DMS79 treated with DMSO at 0.1 percent for 48 hours (cell line): ENCODE measurements at regions not wholly inside any gene's neighbourhood (a gene's known extent, or its start where the extent isn't known, plus 50 kb on each side); places are given as distances from the start of the nearest gene placed in this dataset.

Experiments used
- DNase-seq: peaks from one replicate; lab custom pipeline; 2025; lab: John Stamatoyannopoulos, UW

GRCh38 chr22:44423556-44424358 lies 74.3 kb downstream of the RTL6 start:
- no peak for DNase-seq

- DNase-seq, result no peak
Observed at GRCh38 chr22:44422746-44423380, 75.2 kb downstream of the RTL6 start.

GRCh38 chr22:44419429-44419828 lies 78.6 kb downstream of the RTL6 start:
- no peak for DNase-seq

- DNase-seq, result no peak
Observed at GRCh38 chr22:44413211-44413610, 84.8 kb downstream of the RTL6 start.

- DNase-seq, result no peak
Observed at GRCh38 chr22:44412136-44412731, 85.8 kb downstream of the RTL6 start.

GRCh38 chr22:44411226-44412135 lies 86.6 kb downstream of the RTL6 start:
- DNase-seq, result no peak

- peak; percentile 19 for DNase-seq
Observed at GRCh38 chr22:44410451-44410991, 87.5 kb downstream of the RTL6 start.

- no peak for DNase-seq
Observed at GRCh38 chr22:44409974-44410316, 88.1 kb downstream of the RTL6 start.

- DNase-seq, result peak; percentile 10
Observed at GRCh38 chr22:44409211-44409973, 88.6 kb downstream of the RTL6 start.

GRCh38 chr22:44408829-44409192 lies 89.2 kb downstream of the RTL6 start:
- DNase-seq, result no peak

- no peak for DNase-seq
Observed at GRCh38 chr22:44407987-44408828, 89.8 kb downstream of the RTL6 start.

GRCh38 chr22:44407171-44407986 lies 90.7 kb downstream of the RTL6 start:
- no peak for DNase-seq

- no peak for DNase-seq
Observed at GRCh38 chr22:44406341-44407170, 91.5 kb downstream of the RTL6 start.

GRCh38 chr22:44405661-44406060 lies 92.4 kb downstream of the RTL6 start:
- DNase-seq, result no peak

- no peak for DNase-seq
Observed at GRCh38 chr22:44404341-44405020, 91.7 kb upstream of the SHISAL1 start.

- DNase-seq, result peak; percentile 11
Observed at GRCh38 chr22:44403602-44404329, 91.0 kb upstream of the SHISAL1 start.

- DNase-seq, result no peak
Observed at GRCh38 chr22:44403166-44403565, 90.4 kb upstream of the SHISAL1 start.
